ENCODE measurements at regions not wholly inside any gene's neighbourhood (a gene's known extent, or its start where the extent isn't known, plus 50 kb on each side); places are given as distances from the start of the nearest gene placed in this dataset.

GRCh38 chr17:73877962-73878361 is 233.7 kb upstream of the SDK2 start:
- Histone ChIP-seq H3K9me3 (no peaks in the 10 kb centered on the region), H3K4me3 (no peak overlapping the region), H3K36me3 (no peaks in the 10 kb centered on the region), H3K27ac (no peak overlapping the region), H3K27me3 (peaks cover 0 to 46% (median 10%) of the 10 kb centered on the region in 7 donors), H3K4me1 (no peaks in the 10 kb centered on the region)
- TF ChIP-seq, protein P1, sequence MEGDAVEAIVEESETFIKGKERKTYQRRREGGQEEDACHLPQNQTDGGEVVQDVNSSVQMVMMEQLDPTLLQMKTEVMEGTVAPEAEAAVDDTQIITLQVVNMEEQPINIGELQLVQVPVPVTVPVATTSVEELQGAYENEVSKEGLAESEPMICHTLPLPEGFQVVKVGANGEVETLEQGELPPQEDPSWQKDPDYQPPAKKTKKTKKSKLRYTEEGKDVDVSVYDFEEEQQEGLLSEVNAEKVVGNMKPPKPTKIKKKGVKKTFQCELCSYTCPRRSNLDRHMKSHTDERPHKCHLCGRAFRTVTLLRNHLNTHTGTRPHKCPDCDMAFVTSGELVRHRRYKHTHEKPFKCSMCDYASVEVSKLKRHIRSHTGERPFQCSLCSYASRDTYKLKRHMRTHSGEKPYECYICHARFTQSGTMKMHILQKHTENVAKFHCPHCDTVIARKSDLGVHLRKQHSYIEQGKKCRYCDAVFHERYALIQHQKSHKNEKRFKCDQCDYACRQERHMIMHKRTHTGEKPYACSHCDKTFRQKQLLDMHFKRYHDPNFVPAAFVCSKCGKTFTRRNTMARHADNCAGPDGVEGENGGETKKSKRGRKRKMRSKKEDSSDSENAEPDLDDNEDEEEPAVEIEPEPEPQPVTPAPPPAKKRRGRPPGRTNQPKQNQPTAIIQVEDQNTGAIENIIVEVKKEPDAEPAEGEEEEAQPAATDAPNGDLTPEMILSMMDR (IDR thresholded peaks at IDR 0.05) = no peak
- intact Hi-C loops (cut with DNase I) = no loop called here
- ATAC-seq = no peak
- no peak for DNase-seq
- WGBS, 2 donors = 77 to 84% methylated on average over 9 of the region's 9 CpGs

- Histone ChIP-seq H3K27ac (no peak overlapping the region), H3K27me3 (peaks cover 0 to 54% (median 18%) of the 10 kb centered on the region in 7 donors), H3K4me3 (no peak overlapping the region), H3K36me3 (no peaks in the 10 kb centered on the region), H3K4me1 (no peaks in the 10 kb centered on the region), H3K9me3 (no peaks in the 10 kb centered on the region)
- intact Hi-C loops (cut with DNase I) = no loop called here
- TF ChIP-seq, protein P1 (IDR thresholded peaks at IDR 0.05) = no peak
- DNase-seq (no peak), ATAC-seq (no peak)
- WGBS, 2 donors = 90 to 91% methylated on average over 14 of the region's 14 CpGs
These were observed 234.7 kb upstream of the SDK2 start for GRCh38 chr17:73878923-73879322.

DNA sequence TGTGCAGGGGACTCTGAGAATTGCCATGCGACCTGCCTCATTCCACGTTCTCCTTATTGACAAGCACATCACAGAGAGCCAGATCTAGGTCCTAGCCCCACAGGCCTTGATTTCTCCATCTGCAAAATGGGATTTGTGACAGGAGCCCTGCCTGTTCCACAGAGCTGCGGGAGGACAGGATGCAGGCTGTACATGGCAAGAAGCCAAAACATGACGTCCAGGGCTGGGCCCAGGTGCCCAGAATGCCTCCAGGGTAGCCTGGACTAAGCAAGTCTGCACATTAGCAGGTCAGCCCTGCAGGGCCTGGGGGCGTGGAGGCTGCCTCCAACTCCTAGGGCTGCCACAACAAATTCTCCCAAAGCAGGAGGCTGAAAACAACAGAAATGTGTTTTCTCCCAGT is 235.7 kb upstream of the SDK2 start:
- Histone ChIP-seq H3K9me3 (no peaks in the 10 kb centered on the region), H3K36me3 (no peaks in the 10 kb centered on the region), H3K4me1 (no peaks in the 10 kb centered on the region), H3K27me3 (peaks cover 0 to 55% (median 21%) of the 10 kb centered on the region in 7 donors), H3K27ac (no peak overlapping the region), H3K4me3 (no peak overlapping the region)
- no peak for DNase-seq
- 54 to 59% methylated on average over 5 of the region's 5 CpGs for WGBS, 2 donors
- TF ChIP-seq, protein P1 (IDR thresholded peaks at IDR 0.05) = no peak
- ATAC-seq = no peak
- intact Hi-C loops (cut with DNase I) = no loop called here

DNA sequence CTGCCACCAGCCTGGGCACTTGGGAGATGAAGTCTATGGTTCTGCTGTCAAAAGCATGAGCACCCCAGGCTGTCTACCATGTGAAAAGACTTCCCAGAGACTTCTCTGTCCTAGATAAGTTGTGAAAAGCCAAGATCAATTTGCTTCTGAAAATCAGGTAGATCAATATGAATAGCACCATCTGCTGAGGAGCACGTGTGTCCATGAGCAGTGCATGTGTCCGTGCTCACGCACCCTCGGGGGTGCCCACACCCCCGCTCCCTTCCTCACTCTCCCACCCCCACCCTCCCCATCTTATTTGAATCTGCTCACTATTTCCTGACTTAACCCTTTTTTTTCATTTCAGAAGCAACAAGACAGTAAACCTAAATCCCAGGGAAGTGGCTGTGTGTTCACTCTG is 238.3 kb upstream of the SDK2 start:
- 33 to 37% methylated on average over 5 of the region's 5 CpGs for WGBS, 2 donors
- intact Hi-C loops (cut with DNase I) = no loop called here
- no peaks in the 10 kb centered on the region for H3K4me1 ChIP-seq
- no peaks in the 10 kb centered on the region for H3K36me3 ChIP-seq
- ATAC-seq (no peak), DNase-seq (no peak)
- H3K4me3 ChIP-seq = no peak overlapping the region
- no peak overlapping the region for H3K27ac ChIP-seq
- TF ChIP-seq, protein P1 (IDR thresholded peaks at IDR 0.05) = no peak
- H3K27me3 ChIP-seq = peaks cover 0 to 38% (median 21%) of the 10 kb centered on the region in 7 donors
- H3K9me3 ChIP-seq = no peaks in the 10 kb centered on the region
